Coronary artery (tissue), 2 donors: ENCODE measurements at regions not wholly inside any gene's neighbourhood (a gene's known extent, or its start where the extent isn't known, plus 50 kb on each side); places are given as distances from the start of the nearest gene placed in this dataset.
A peak's percentile ranks its signal among the peaks of the same experiment; 100 is the strongest.

ENCODE experiments used
- DNase-seq: peaks from one replicate; pipeline ENCODE4 v3.0.0-alpha.2; 2017; ENCODE audit warnings: low spot score
- H3K27ac ChIP-seq, 2 donors: fragments of 200-600 bp; sonication (generic); one replicate each; pipeline ENCODE4 v1.5.1; 2016 to 2019
- H3K4me3 ChIP-seq: fragments of 200-600 bp; sonication (generic); 2 replicates; pipeline ENCODE4 v1.5.1; 2016; ENCODE audit warnings: mild to moderate bottlenecking, moderate library complexity
- TF ChIP-seq, protein P1 (sequence below): fragments of 200-600 bp; sonication (generic); IDR thresholded peaks from one replicate; pipeline ENCODE4 v1.5.1; 2019; ENCODE audit warnings: antibody characterized with exemption

DNA sequence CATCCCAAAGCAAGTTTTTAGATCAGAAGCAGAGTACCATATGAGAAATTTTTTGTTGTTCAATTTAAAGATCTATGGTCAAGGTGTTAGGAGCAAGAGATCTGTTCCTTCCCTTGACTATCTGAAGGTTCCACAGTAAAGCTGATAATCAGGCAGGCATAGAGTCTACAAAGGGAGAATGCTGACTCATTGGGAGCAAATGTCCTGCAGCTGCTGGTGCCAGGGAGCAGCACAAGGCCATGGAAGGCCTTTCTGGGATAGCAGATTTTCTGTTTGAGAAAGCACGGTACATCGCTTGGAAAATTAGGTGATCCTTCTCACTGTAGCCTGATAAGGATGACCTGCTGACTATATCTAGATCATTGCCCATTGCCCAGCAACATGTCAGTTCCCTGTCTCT, 210.1 kb upstream of the C1orf87 start:
- no peak overlapping the region for H3K4me3 ChIP-seq
- TF ChIP-seq, protein P1, sequence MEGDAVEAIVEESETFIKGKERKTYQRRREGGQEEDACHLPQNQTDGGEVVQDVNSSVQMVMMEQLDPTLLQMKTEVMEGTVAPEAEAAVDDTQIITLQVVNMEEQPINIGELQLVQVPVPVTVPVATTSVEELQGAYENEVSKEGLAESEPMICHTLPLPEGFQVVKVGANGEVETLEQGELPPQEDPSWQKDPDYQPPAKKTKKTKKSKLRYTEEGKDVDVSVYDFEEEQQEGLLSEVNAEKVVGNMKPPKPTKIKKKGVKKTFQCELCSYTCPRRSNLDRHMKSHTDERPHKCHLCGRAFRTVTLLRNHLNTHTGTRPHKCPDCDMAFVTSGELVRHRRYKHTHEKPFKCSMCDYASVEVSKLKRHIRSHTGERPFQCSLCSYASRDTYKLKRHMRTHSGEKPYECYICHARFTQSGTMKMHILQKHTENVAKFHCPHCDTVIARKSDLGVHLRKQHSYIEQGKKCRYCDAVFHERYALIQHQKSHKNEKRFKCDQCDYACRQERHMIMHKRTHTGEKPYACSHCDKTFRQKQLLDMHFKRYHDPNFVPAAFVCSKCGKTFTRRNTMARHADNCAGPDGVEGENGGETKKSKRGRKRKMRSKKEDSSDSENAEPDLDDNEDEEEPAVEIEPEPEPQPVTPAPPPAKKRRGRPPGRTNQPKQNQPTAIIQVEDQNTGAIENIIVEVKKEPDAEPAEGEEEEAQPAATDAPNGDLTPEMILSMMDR = no peak
- DNase-seq = no peak
- no peak overlapping the region for H3K27ac ChIP-seq

DNA sequence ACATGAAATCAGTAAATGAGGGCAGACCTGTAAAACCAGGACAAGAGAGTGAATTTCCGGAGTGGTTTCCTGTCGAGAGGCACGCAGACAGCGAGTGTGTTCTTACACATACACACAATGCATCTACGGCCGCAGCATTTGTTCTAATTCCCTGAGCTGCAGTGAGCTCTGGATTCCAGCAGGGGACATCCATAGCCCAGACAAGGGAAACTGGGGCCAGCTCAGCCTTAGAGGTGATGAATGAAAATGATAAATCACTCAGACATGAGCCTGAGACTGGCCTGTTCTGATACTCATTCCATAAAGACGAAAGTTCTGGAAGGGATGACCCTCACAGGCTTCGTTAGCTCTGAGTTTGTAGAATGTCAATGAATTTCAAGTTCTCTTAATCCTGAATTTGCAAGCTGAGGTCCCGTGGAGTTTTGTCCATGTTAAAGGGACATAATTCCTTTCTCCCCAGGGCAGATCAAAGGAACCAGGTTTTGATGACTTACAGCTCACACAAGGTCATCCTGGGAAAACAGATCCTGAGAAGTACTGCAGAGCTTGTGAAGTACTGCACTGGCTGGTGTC, 207.9 kb upstream of the C1orf87 start:
- Histone ChIP-seq H3K4me3 (no peak overlapping the region), H3K27ac (no peak overlapping the region)
- DNase-seq = peak; percentile 78
- TF ChIP-seq, protein P1 = peak; percentile 87

GRCh38 chr1:60280819-60281218, 207.2 kb upstream of the C1orf87 start:
- DNase-seq = no peak
- TF ChIP-seq, protein P1 = no peak
- Histone ChIP-seq H3K4me3 (no peak overlapping the region), H3K27ac (no peak overlapping the region)

- Histone ChIP-seq H3K4me3 (no peak overlapping the region), H3K27ac (peak overlapping the region in 1 of 2 donors; percentile 9)
- TF ChIP-seq, protein P1 = no peak
- no peak for DNase-seq
Measured at GRCh38 chr1:60280256-60280655, 206.7 kb upstream of the C1orf87 start.

GRCh38 chr1:60279798-60280197, 206.2 kb upstream of the C1orf87 start:
- DNase-seq = no peak
- Histone ChIP-seq H3K4me3 (no peak overlapping the region), H3K27ac (no peak overlapping the region)
- TF ChIP-seq, protein P1 = no peak

DNA sequence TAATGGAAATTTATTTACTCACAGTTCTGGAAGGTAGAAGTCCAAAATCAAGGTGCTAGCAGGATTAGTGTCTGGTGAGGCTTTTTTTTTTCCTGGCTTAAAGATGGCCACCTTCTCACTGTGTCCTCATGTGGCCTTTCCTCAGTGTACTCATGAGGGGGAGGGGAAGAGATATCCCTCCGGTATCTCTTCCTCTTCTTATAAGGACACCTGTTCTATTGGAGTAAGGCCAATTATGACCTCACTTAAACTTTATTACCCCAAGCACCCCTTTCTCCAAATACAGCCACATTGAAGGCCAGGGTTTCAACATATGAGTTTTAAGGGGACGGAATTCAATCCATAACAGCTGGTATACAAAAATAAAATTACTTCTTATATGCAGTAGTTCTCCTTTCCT, 203.7 kb upstream of the C1orf87 start:
- Histone ChIP-seq H3K27ac (no peak overlapping the region), H3K4me3 (no peak overlapping the region)
- DNase-seq = no peak
- TF ChIP-seq, protein P1 = no peak

DNA sequence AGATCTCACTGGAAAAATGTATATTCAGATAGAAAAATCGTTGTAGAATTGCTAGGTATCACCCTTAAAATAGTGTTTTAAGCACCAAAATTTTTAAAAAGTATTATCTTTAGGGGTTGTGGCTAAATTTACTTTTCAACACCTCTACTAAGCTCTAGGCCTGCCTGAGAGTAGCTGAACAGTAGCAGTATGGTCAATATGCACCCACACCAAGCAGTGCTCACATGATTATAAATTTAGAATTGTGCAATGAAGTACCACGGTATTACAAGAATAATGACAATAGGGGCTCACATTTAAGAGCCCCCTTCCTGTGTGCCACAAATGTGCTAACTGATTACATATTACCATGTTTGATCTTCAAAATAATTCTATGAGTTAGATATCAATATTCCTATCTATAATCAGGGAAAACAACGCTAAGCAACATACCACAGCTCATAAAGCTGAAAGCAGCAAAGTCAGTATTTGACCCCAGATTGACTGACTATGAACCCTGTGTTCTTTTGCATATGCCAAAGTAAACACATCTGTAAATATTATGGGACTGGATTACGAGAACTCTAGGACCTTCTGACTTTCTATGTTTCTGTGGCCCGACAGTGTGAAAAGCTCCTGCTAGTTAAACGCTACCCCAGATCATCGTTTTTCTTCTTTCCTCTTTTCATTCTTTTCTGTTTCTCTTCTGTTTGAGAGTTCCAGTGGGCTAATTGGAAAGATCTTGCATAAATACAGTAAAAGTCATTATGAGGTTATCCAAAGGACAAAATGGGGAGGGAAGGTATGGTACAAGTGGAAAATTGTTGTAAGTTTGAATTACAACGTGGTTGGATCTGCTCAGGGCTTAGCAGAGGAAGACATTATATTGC, 201.1 kb upstream of the C1orf87 start:
- H3K27ac ChIP-seq = no peak overlapping the region
- DNase-seq = no peak
- TF ChIP-seq, protein P1 = no peak
- no peak overlapping the region for H3K4me3 ChIP-seq
